NCI-H1436 (cell line): ENCODE measurements at regions not wholly inside any gene's neighbourhood (a gene's known extent, or its start where the extent isn't known, plus 50 kb on each side); places are given as distances from the start of the nearest gene placed in this dataset.
"Not testable (repeated sequence)": the region's sequence is repeated elsewhere in the genome, so short reads cannot be mapped to it uniquely, and the experiment has no call there.

Experiments
- DNase-seq: peaks from one replicate; lab custom pipeline; 2025; lab: John Stamatoyannopoulos, UW

- no peak for DNase-seq
Observed at GRCh38 chr4:177246641-177247584, 62.8 kb upstream of the NEIL3 start.

GRCh38 chr4:177250056-177250696, 59.5 kb upstream of the NEIL3 start:
- DNase-seq, result peak; percentile 19

GRCh38 chr4:177251237-177251636, 58.4 kb upstream of the NEIL3 start:
- DNase-seq, result no peak

GRCh38 chr4:177255359-177255758, 54.3 kb upstream of the NEIL3 start:
- no peak for DNase-seq

- no peak for DNase-seq
Observed at GRCh38 chr4:177256950-177257349, 52.7 kb upstream of the NEIL3 start.

- not testable (repeated sequence) for DNase-seq
Observed at GRCh38 chr4:177259466-177259865, 50.2 kb upstream of the NEIL3 start.
